ENCODE measurements at regions not wholly inside any gene's neighbourhood (a gene's known extent, or its start where the extent isn't known, plus 50 kb on each side); places are given as distances from the start of the nearest gene placed in this dataset.

DNA sequence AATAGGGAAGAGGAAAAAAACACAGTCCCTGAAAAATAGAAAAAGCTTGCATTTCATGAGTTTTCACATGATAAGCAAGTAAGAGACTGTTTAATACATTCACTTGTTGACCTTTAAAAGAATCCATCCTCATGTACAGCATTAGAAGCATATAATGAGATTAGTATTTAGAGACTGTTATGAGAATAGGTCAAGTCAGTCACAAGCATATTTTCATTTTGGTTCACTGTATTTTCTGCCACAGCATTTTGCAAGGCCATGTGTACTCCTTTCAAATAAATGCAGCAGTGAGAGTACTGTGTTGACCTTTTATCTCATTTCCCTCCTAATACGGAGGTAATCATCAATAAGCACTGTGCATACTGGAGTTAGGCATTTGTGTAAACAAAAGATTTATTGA, 162.2 kb upstream of the SETMAR start:
- TF ChIP-seq CTCF (IDR thresholded peaks at IDR 0.05; ENCODE audit: extremely low read depth in 1 of 2, insufficient read depth in 1 of 2, low read depth in 1 of 2, low read length in 2 of 2): no peak
- no peak for TF ChIP-seq POLR2A (IDR thresholded peaks at IDR 0.05; ENCODE audit: low read depth, low read length)
- no peak for TF ChIP-seq POLR2AphosphoS5 (IDR thresholded peaks at IDR 0.05; ENCODE audit: insufficient read depth, low read depth, low read length)
- no peak for TF ChIP-seq EZH2 (IDR thresholded peaks at IDR 0.05; ENCODE audit: borderline replicate concordance, low read depth, low read length, severe bottlenecking)
- TF ChIP-seq MYC (IDR thresholded peaks at IDR 0.05; ENCODE audit: low read depth, low read length): no peak
- TF ChIP-seq MAX (IDR thresholded peaks at IDR 0.05; ENCODE audit: insufficient read depth, insufficient read length): no peak
- no peak for TF ChIP-seq GATA2 (IDR thresholded peaks at IDR 0.05; ENCODE audit: insufficient read depth, insufficient read length, low read depth, low read length)
- TF ChIP-seq FOS (IDR thresholded peaks at IDR 0.05; ENCODE audit: borderline replicate concordance, insufficient read depth, low read length): no peak
- TF ChIP-seq JUN (IDR thresholded peaks at IDR 0.05; ENCODE audit: borderline replicate concordance, insufficient read depth, insufficient read length, low read depth): no peak
